ENCODE measurements at regions not wholly inside any gene's neighbourhood (a gene's known extent, or its start where the extent isn't known, plus 50 kb on each side); places are given as distances from the start of the nearest gene placed in this dataset.

- Histone ChIP-seq H3K4me3 (no peak overlapping the region), H3K4me1 (peaks cover 0 to 48% (median 11%) of the 10 kb centered on the region in 4 donors), H3K27me3 (no peaks in the 10 kb centered on the region), H3K9me3 (no peaks in the 10 kb centered on the region), H3K27ac (no peak overlapping the region), H3K36me3 (no peaks in the 10 kb centered on the region)
- TF ChIP-seq EP300 (IDR thresholded peaks at IDR 0.05) (no peak), CTCF (IDR thresholded peaks at IDR 0.05) (no peak), POLR2A (IDR thresholded peaks at IDR 0.05) (no peak)
- 56 to 64% methylated on average over 2 of the region's 2 CpGs for WGBS, 2 donors
- DNase-seq (ENCODE audit: low spot score in 2 of 2), result no peak
Observed at GRCh38 chr6:105489216-105489530, 86.3 kb upstream of the PREP start.

- Histone ChIP-seq H3K4me3 (no peak overlapping the region), H3K27me3 (no peaks in the 10 kb centered on the region), H3K36me3 (no peaks in the 10 kb centered on the region), H3K4me1 (peaks cover 0 to 51% (median 12%) of the 10 kb centered on the region in 4 donors), H3K9me3 (no peaks in the 10 kb centered on the region), H3K27ac (no peak overlapping the region)
- no peak for TF ChIP-seq POLR2A (IDR thresholded peaks at IDR 0.05)
- no peak for TF ChIP-seq CTCF (IDR thresholded peaks at IDR 0.05)
- no peak for TF ChIP-seq EP300 (IDR thresholded peaks at IDR 0.05)
- no peak for DNase-seq (ENCODE audit: low spot score in 2 of 2)
- 42 to 48% methylated on average over 8 of the region's 8 CpGs for WGBS, 2 donors
Observed at GRCh38 chr6:105488516-105489215, 85.8 kb upstream of the PREP start.

GRCh38 chr6:105487040-105487790 is 84.3 kb upstream of the PREP start:
- TF ChIP-seq POLR2A (IDR thresholded peaks at IDR 0.05) (no peak), CTCF (IDR thresholded peaks at IDR 0.05) (no peak), EP300 (IDR thresholded peaks at IDR 0.05) (no peak)
- no peak overlapping the region for H3K4me3 ChIP-seq
- no peaks in the 10 kb centered on the region for H3K36me3 ChIP-seq
- 97% methylated on average over 9 of the region's 9 CpGs for WGBS, 2 donors
- peaks cover 0 to 53% (median 15%) of the 10 kb centered on the region in 4 donors for H3K4me1 ChIP-seq
- no peaks in the 10 kb centered on the region for H3K9me3 ChIP-seq
- no peak for DNase-seq (ENCODE audit: low spot score in 2 of 2)
- H3K27me3 ChIP-seq, result no peaks in the 10 kb centered on the region
- no peak overlapping the region for H3K27ac ChIP-seq

GRCh38 chr6:105485456-105485855 is 82.6 kb upstream of the PREP start:
- WGBS, 2 donors, result 62 to 72% methylated on average over 5 of the region's 5 CpGs
- DNase-seq (ENCODE audit: low spot score in 2 of 2), result no peak
- Histone ChIP-seq H3K4me3 (no peak overlapping the region), H3K36me3 (no peaks in the 10 kb centered on the region), H3K27ac (no peak overlapping the region), H3K4me1 (peaks cover 0 to 59% (median 18%) of the 10 kb centered on the region in 4 donors), H3K27me3 (no peaks in the 10 kb centered on the region), H3K9me3 (no peaks in the 10 kb centered on the region)
- TF ChIP-seq EP300 (IDR thresholded peaks at IDR 0.05) (no peak), CTCF (IDR thresholded peaks at IDR 0.05) (no peak), POLR2A (IDR thresholded peaks at IDR 0.05) (no peak)
